Transverse colon (tissue), 4 donors: ENCODE measurements at regions not wholly inside any gene's neighbourhood (a gene's known extent, or its start where the extent isn't known, plus 50 kb on each side); places are given as distances from the start of the nearest gene placed in this dataset.
"Not testable (repeated sequence)": the region's sequence is repeated elsewhere in the genome, so short reads cannot be mapped to it uniquely, and the experiment has no call there.

Source experiments
- DNase-seq: peaks from one replicate; pipeline ENCODE4 v3.0.0-alpha.2; 2019
- H3K27ac ChIP-seq, 4 donors: fragments of 200-600 bp; sonication (generic); 2 replicates each; pipeline ENCODE4 v1.5.1; 2016 to 2018; ENCODE audit warnings: inconsistent platforms in 4 of 4
- H3K27me3 ChIP-seq: fragments of 200-600 bp; sonication (generic); 2 replicates; pipeline ENCODE4 v1.5.1; 2017; ENCODE audit warnings: inconsistent platforms
- H3K36me3 ChIP-seq, 4 donors: fragments of 200-600 bp; sonication (generic); 2 replicates each; pipeline ENCODE4 v1.5.1; 2017 to 2019; ENCODE audit warnings: inconsistent platforms in 4 of 4
- H3K4me1 ChIP-seq, 4 donors: fragments of 200-600 bp; sonication (generic); 2 replicates each; pipeline ENCODE4 v1.5.1; 2017 to 2020; ENCODE audit warnings: inconsistent platforms in 4 of 4
- H3K4me3 ChIP-seq, 4 donors: fragments of 200-600 bp; sonication (generic); 1 replicate in 1 of 4; 2 replicates in 3 of 4; pipeline versions ENCODE4 v1.5.1 to v1.6.1; 2017 to 2019; ENCODE audit warnings: inconsistent platforms in 4 of 4
- H3K9me3 ChIP-seq, 2 donors: fragments of 200-600 bp; sonication (generic); 2 replicates each; pipeline ENCODE4 v1.5.1; 2017 to 2019; ENCODE audit warnings: inconsistent platforms in 2 of 2
- EP300 ChIP-seq: sonication (generic); formaldehyde crosslinking; IDR thresholded peaks from one replicate; pipeline ENCODE4 v1.6.1; 2017; ENCODE audit warnings: antibody characterized with exemption, low read depth
- POLR2A ChIP-seq: fragments of 450-650 bp; IDR thresholded peaks from one replicate; pipeline ENCODE4 v1.6.1; 2016; ENCODE audit warnings: antibody characterized with exemption, mild to moderate bottlenecking, moderate library complexity
- POLR2AphosphoS5 ChIP-seq, 3 donors: sonication (generic); formaldehyde crosslinking; IDR thresholded peaks; one replicate each; pipeline ENCODE4 v1.6.1; 2016; ENCODE audit warnings: antibody characterized with exemption in 3 of 3
- WGBS, 2 donors: methylation state at CpG; one replicate each; pipeline ENCODE4 v1.1.5; 2018; ENCODE audit warnings: low coverage in 1 of 2; 5-methylcytosine and 5-hydroxymethylcytosine counted together
- in situ Hi-C, 4 donors: fragments of 200-750 bp; cut with MboI; loops; one replicate each; pipeline versions ENCODE4 v1.15.0 to v1.15.1; 2017; ENCODE audit warnings: low sequenced_read_pairs in 3 of 4, low pct_ligation_motif_present in 1 of 4, low pct_unique_long_range_greater_than_20kb in 1 of 4
- intact Hi-C: fragments of 100-400 bp; cut with DNase I; formaldehyde crosslinking; loops from one replicate; pipeline ENCODE4 v1.15.1; 2023; ENCODE audit warnings: low total_unique reads
- TF ChIP-seq, protein P1 (sequence below), 5 experiments: fragments of 200-600 bp in 3 of 5; fragments of 450-650 bp in 2 of 5; sonication (generic) in 3 of 5; IDR thresholded peaks; 1 replicate in 2 of 5; 2 replicates in 3 of 5; pipeline ENCODE4 v1.5.1; 2016 to 2017; ENCODE audit warnings: antibody characterized with exemption in 5 of 5, inconsistent platforms in 3 of 5, mild to moderate bottlenecking in 2 of 5, moderate library complexity in 1 of 5

DNA sequence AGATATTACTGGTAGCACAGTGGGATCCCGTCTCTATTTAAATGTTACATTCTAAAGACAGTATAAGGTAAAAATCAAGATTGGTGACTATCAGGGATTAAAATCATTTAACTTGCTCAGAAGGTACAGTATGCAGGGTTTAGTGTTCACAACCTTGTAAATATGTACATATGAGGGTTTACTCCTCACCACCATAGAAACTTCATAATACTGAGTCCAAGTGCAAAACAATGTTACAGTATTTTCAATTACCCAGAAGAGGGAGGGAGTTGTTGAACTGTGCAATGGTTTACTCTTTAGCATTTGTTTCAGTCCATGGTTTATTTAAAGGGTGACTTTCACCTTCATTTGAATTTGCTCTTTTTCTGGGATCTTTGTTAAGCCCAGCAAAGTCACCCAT is 165.1 kb downstream of the ZNF621 start:
- H3K9me3 ChIP-seq = no peaks in the 10 kb centered on the region
- in situ Hi-C loops (no loop called here), intact Hi-C loops (no loop called here)
- no peak overlapping the region for H3K27ac ChIP-seq
- 89 to 92% methylated on average over 1 of the region's 1 CpG for WGBS, 2 donors
- DNase-seq = no peak
- H3K4me1 ChIP-seq = peaks cover 12 to 25% (median 16%) of the 10 kb centered on the region in 4 donors
- H3K27me3 ChIP-seq = no peaks in the 10 kb centered on the region
- no peaks in the 10 kb centered on the region for H3K36me3 ChIP-seq
- TF ChIP-seq POLR2A (no peak), POLR2AphosphoS5 (IDR thresholded peaks at IDR 0.05) (no peak), EP300 (no peak)
- TF ChIP-seq, protein P1, sequence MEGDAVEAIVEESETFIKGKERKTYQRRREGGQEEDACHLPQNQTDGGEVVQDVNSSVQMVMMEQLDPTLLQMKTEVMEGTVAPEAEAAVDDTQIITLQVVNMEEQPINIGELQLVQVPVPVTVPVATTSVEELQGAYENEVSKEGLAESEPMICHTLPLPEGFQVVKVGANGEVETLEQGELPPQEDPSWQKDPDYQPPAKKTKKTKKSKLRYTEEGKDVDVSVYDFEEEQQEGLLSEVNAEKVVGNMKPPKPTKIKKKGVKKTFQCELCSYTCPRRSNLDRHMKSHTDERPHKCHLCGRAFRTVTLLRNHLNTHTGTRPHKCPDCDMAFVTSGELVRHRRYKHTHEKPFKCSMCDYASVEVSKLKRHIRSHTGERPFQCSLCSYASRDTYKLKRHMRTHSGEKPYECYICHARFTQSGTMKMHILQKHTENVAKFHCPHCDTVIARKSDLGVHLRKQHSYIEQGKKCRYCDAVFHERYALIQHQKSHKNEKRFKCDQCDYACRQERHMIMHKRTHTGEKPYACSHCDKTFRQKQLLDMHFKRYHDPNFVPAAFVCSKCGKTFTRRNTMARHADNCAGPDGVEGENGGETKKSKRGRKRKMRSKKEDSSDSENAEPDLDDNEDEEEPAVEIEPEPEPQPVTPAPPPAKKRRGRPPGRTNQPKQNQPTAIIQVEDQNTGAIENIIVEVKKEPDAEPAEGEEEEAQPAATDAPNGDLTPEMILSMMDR (IDR thresholded peaks at IDR 0.05) = no peak
- H3K4me3 ChIP-seq = no peak overlapping the region

DNA sequence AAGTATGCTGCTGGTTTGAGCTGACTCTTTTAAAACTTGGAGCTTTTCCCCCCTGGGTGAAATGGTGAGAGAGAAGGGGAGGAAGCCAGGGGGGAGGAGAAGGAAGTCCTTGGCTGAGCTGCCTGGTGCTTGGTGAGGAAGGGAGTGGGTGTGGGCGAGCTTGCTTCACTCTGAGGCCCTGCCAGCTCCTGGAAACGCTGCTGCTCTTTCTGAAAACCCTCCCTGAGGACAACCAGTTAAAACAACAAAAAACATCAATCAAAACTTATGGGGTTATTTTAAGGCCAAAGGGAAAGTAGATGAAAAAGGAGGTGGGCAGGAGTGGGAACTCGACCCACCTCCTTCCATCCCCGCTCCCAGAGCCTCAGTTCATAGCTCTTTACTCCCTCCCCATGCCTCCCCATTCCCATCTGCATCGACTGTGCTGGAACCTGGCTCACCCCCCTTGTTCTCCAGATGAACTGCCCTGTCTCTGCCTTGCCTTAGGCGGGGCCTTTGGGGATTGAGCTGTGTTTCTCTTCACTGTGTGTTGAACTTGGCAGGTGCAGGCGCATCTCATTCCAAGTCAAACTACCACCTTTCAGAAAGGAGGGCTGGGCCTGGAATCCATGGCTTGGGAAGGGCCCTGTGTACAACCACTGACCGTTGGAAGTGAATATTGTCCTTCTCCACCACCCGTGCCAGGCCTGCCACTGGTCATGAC is 166.1 kb downstream of the ZNF621 start:
- peaks cover 12 to 25% (median 16%) of the 10 kb centered on the region in 4 donors for H3K4me1 ChIP-seq
- TF ChIP-seq, protein P1 (IDR thresholded peaks at IDR 0.05) = no peak
- TF ChIP-seq POLR2A = no peak
- no peak for TF ChIP-seq EP300
- TF ChIP-seq POLR2AphosphoS5 (IDR thresholded peaks at IDR 0.05) = no peak
- no peaks in the 10 kb centered on the region for H3K9me3 ChIP-seq
- H3K27ac ChIP-seq = peak overlapping the region; percentile 22 to 50 (median 38)
- in situ Hi-C loops (no loop called here), intact Hi-C loops (no loop called here)
- WGBS, 2 donors = 18 to 43% methylated on average over 5 to 9 of the region's 9 CpGs
- DNase-seq = peak; percentile 66
- H3K36me3 ChIP-seq = no peaks in the 10 kb centered on the region
- no peak overlapping the region for H3K4me3 ChIP-seq
- H3K27me3 ChIP-seq = no peaks in the 10 kb centered on the region

DNA sequence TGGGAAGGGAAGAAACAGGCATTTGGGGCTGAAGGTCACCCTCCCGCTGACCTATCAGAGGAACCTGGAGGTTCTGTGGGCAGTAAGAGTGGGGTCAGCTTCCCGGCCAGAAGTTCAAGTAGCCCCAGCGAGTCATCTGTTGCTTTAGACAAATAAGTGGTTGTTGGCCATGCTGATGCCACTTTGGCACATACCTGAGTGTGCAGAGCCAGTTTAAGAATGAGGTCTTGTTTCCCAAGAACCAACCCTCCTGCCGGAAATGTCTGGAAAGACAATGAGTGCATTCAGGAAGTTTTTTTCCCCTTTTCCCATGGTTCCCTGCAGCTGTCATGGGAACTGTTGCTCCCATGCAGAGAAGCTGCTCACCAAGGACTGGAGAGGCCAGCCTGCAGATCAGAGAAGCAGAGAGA is 166.7 kb downstream of the ZNF621 start:
- WGBS, 2 donors = 52% methylated on average over 4 of the region's 4 CpGs; no CpG with 5 or more reads in 1 of the 2 donors
- H3K36me3 ChIP-seq = no peaks in the 10 kb centered on the region
- peak overlapping the region; percentile 22 to 50 (median 38) for H3K27ac ChIP-seq
- intact Hi-C loops (no loop called here), in situ Hi-C loops (no loop called here)
- H3K4me3 ChIP-seq = no peak overlapping the region
- peaks cover 12 to 25% (median 16%) of the 10 kb centered on the region in 4 donors for H3K4me1 ChIP-seq
- no peaks in the 10 kb centered on the region for H3K27me3 ChIP-seq
- TF ChIP-seq, protein P1 (IDR thresholded peaks at IDR 0.05) = no peak
- TF ChIP-seq EP300 (no peak), POLR2A (no peak), POLR2AphosphoS5 (IDR thresholded peaks at IDR 0.05) (no peak)
- no peak for DNase-seq
- H3K9me3 ChIP-seq = no peaks in the 10 kb centered on the region

DNA sequence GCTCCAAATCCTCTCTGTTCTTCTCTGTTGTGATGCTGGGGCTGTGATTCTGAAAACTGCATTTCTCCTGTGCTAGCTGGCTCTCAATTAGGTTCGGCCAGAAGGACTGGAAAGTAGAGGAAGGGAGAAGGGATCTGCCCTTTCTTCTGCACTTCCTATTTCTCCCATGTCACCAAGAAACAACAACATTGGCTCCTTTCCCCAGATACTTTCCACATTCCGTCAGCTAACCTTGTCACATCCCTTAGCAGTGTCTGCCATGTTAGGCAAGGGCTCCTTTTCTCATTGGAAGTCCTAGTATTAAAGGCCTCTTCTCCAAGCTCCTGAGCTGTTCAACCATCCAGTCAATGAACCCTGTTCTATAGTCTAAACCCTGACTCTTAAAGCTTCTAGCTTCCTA is 171.1 kb downstream of the ZNF621 start:
- no peak for DNase-seq
- intact Hi-C loops = no loop called here
- in situ Hi-C loops = no loop called here
- TF ChIP-seq EP300 = no peak
- no peak for TF ChIP-seq POLR2AphosphoS5 (IDR thresholded peaks at IDR 0.05)
- TF ChIP-seq, protein P1 (IDR thresholded peaks at IDR 0.05) = no peak
- no peak for TF ChIP-seq POLR2A
- H3K27me3 ChIP-seq = no peaks in the 10 kb centered on the region
- H3K36me3 ChIP-seq = no peaks in the 10 kb centered on the region
- no peaks in the 10 kb centered on the region for H3K9me3 ChIP-seq
- no peak overlapping the region for H3K27ac ChIP-seq
- peaks cover 8 to 20% (median 11%) of the 10 kb centered on the region in 4 donors for H3K4me1 ChIP-seq
- H3K4me3 ChIP-seq = no peak overlapping the region
- WGBS, 2 donors = 40 to 84% methylated on average over 2 of the region's 2 CpGs

DNA sequence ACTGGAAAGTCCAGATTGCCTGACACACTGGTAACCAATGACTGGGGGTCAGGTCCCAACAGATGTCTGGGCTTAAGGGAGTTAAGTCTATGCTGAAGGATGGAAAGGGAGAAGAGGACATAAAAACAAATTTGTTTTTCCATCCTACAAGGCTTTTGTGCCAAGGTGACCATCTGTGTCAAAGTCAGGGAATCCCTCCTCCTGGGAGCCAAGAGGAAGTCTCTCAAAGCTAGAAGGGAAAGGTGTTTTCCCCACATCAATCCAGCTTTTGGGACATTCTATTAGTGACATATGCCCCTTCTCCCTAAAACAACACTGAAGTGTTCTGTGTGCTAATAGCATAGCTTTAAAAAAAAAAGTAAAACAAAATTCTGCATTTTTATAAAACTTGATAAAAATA is 173.9 kb downstream of the ZNF621 start:
- intact Hi-C loops, H3K27ac ChIP-seq, H3K36me3 ChIP-seq, in situ Hi-C loops, H3K4me3 ChIP-seq, H3K27me3 ChIP-seq, H3K4me1 ChIP-seq, DNase-seq, H3K9me3 ChIP-seq: not testable (repeated sequence)
